K562 (cell line): ENCODE measurements at regions not wholly inside any gene's neighbourhood (a gene's known extent, or its start where the extent isn't known, plus 50 kb on each side); places are given as distances from the start of the nearest gene placed in this dataset.

Experiments used
- ATAC-seq: fragments of 200-7000 bp; cut with Tn5 transposase; 3 replicates; pipeline ENCODE4 v1.9.1; 2020; ENCODE audit warnings: moderate library complexity
- BruUV-seq: library from RNA; stranded (reverse); fragments of 400-500 nt; replicated peaks from 2 replicates; lab custom pipeline; 2021; lab: Mats Ljungman, UMichigan
- CTCF ChIA-PET: fragments of 300-600 bp; formaldehyde crosslinking; extraction: SDS; loops from one replicate; lab custom pipeline; 2021; ENCODE audit warnings: low intra/inter-chr PET ratio; lab: Yijun Ruan, JAX
- POLR2A ChIA-PET: fragments of 300-600, 350-650 bp; sonication (Branson Sonifier 250); formaldehyde crosslinking; extraction: SDS; loops from one replicate; lab custom pipeline; 2021; ENCODE audit warnings: antibody characterized with exemption, inconsistent platforms; lab: Yijun Ruan, JAX
- DNase-seq, 4 experiments: peaks; one replicate each; pipeline versions ENCODE4 v3.0.0 to v3.0.0-alpha.2; 2011 to 2018; ENCODE audit warnings: low spot score in 3 of 4, mixed read lengths in 3 of 4; ENCODE audit errors: extremely low read depth in 1 of 4
- FAIRE-seq: peaks from 2 replicates; lab custom pipeline; 2011; peaks lifted over from hg19 to GRCh38; lab: Jason Lieb, UNC
- H2AFZ ChIP-seq: 2 replicates; pipeline ENCODE4 v1.6.0; 2011; ENCODE audit warnings: low read depth, low read length, control low read depth, inconsistent platforms
- H3K27ac ChIP-seq: fragments of 200-600 bp; 3 replicates; pipeline ENCODE4 v1.8.0; 2011; ENCODE audit warnings: low read depth, mild to moderate bottlenecking, control low read depth, inconsistent platforms, low read length, moderate library complexity, mixed read lengths; ENCODE audit errors: extremely low read depth
- H3K27me3 ChIP-seq, 2 experiments: fragments of 300-600 bp in 1 of 2; 2 replicates in 1 of 2; 3 replicates in 1 of 2; pipeline versions ENCODE4 v1.6.0 to v1.8.0; 2011; ENCODE audit warnings: inconsistent platforms in 2 of 2, low read length in 2 of 2, mild to moderate bottlenecking in 1 of 2, mixed read lengths in 1 of 2, moderate library complexity in 1 of 2; ENCODE audit not compliant: control insufficient read depth in 2 of 2, insufficient read depth in 2 of 2
- H3K36me3 ChIP-seq: fragments of 300-600 bp; 3 replicates; pipeline ENCODE4 v1.8.0; 2011; ENCODE audit warnings: mild to moderate bottlenecking, low read length, inconsistent platforms; ENCODE audit not compliant: control insufficient read depth, insufficient read depth
- H3K4me1 ChIP-seq, 2 experiments: fragments of 200-600 bp in 1 of 2; replicated peaks in 1 of 2; 2 replicates in 1 of 2; 3 replicates in 1 of 2; pipeline versions ENCODE4 v1.5.1 to v1.8.0; 2011; ENCODE audit warnings: inconsistent platforms in 2 of 2, low read length in 2 of 2, mild to moderate bottlenecking in 1 of 2, mixed read lengths in 1 of 2, moderate library complexity in 1 of 2; ENCODE audit not compliant: control insufficient read depth in 2 of 2, insufficient read depth in 2 of 2
- H3K4me2 ChIP-seq: 2 replicates; pipeline ENCODE4 v1.6.1; 2011; ENCODE audit warnings: low read length, control low read depth, inconsistent platforms, mixed read lengths; ENCODE audit not compliant: insufficient read depth
- H3K4me3 ChIP-seq: fragments of 200-600 bp; sonication (generic), shearing (Covaris generic); 2 replicates; pipeline ENCODE4 v1.5.1; 2016; ENCODE audit warnings: control low read depth, inconsistent platforms
- H3K79me2 ChIP-seq: fragments of 200-600 bp; 3 replicates; pipeline ENCODE4 v1.8.0; 2011; ENCODE audit warnings: low read length, inconsistent platforms; ENCODE audit not compliant: control insufficient read depth, insufficient read depth
- H3K9ac ChIP-seq, 2 experiments: 2 replicates each; pipeline versions ENCODE4 v1.6.0 to v1.6.1; 2011; ENCODE audit warnings: low read depth in 2 of 2, low read length in 2 of 2, control low read depth in 1 of 2, inconsistent platforms in 1 of 2, mild to moderate bottlenecking in 1 of 2, mixed read lengths in 1 of 2; ENCODE audit not compliant: insufficient read depth in 1 of 2
- H3K9me1 ChIP-seq: one replicate; pipeline ENCODE4 v1.6.0; 2011; ENCODE audit warnings: inconsistent platforms, mild to moderate bottlenecking, low read length, moderate library complexity; ENCODE audit not compliant: control insufficient read depth, insufficient read depth
- H3K9me3 ChIP-seq: replicated peaks from 2 replicates; pipeline ENCODE4 v1.5.1; 2011; ENCODE audit warnings: low read depth, low read length, inconsistent platforms; ENCODE audit not compliant: control insufficient read depth, insufficient read depth
- H4K20me1 ChIP-seq: replicated peaks from 2 replicates; pipeline ENCODE4 v1.6.1; 2011; ENCODE audit warnings: low read length, inconsistent platforms, mixed read lengths; ENCODE audit not compliant: control insufficient read depth, insufficient read depth
- CREBBP ChIP-seq: IDR thresholded peaks from one replicate; pipeline ENCODE4 v1.6.1; 2012; ENCODE audit warnings: low read depth, mild to moderate bottlenecking, control low read depth, inconsistent platforms, low read length
- HDGF ChIP-seq: fragments of 450-650 bp; IDR thresholded peaks from 2 replicates; pipeline ENCODE4 v1.6.1; 2016
- JUNB ChIP-seq: fragments of 450-650 bp; formaldehyde crosslinking; conservative IDR thresholded peaks from 2 replicates; pipeline ENCODE4 v1.4.0; 2020; ENCODE audit warnings: mild to moderate bottlenecking
- NEUROD1 ChIP-seq: fragments of 150-350 bp; IDR thresholded peaks from 2 replicates; pipeline ENCODE4 v1.6.1; 2014; ENCODE audit warnings: borderline replicate concordance, low read length, low read depth; ENCODE audit not compliant: partially characterized antibody
- RFX5 ChIP-seq: IDR thresholded peaks from 2 replicates; pipeline ENCODE4 v1.6.1; 2011; ENCODE audit warnings: low read depth, mild to moderate bottlenecking, improper control_type of control experiment, low read length
- RREB1 ChIP-seq: fragments of 250-450 bp; sonication (Bioruptor Pico); IDR thresholded peaks from 2 replicates; pipeline ENCODE4 v1.4.0; 2020
- TRIM28 ChIP-seq: fragments of 450-650 bp; IDR thresholded peaks from 2 replicates; pipeline ENCODE4 v1.6.1; 2017
- ZBTB11 ChIP-seq, 3 experiments: fragments of 200-800 bp in 1 of 3; fragments of 250-450 bp in 1 of 3; fragments of 450-650 bp in 1 of 3; sonication (Bioruptor Pico) in 1 of 3; sonication (Bioruptor generic) in 1 of 3; formaldehyde crosslinking in 1 of 3; IDR thresholded peaks; 2 replicates each; pipeline versions ENCODE4 v1.6.1 to v1.8.0; 2016 to 2022; ENCODE audit warnings: mild to moderate bottlenecking in 2 of 3, missing genetic modification characterization in 2 of 3, missing compliant biosample characterization in 1 of 3, moderate library complexity in 1 of 3
- ZBTB12 ChIP-seq: fragments of 250-450 bp; sonication (Bioruptor Pico); IDR thresholded peaks from 2 replicates; pipeline ENCODE4 v1.4.0; 2020
- ZBTB43 ChIP-seq: sonication (generic); formaldehyde crosslinking; IDR thresholded peaks from 2 replicates; pipeline ENCODE4 v1.8.0; 2023; ENCODE audit warnings: mild to moderate bottlenecking, missing genetic modification reagents
- WGBS: fragments of 100-300 bp; shearing (Covaris generic); methylation state at CpG from one replicate; pipeline ENCODE4 v1.1.6; 2016; ENCODE audit warnings: low coverage, mixed read lengths; ENCODE audit not compliant: insufficient coverage; ENCODE audit errors: missing lambda C conversion rate; 5-methylcytosine and 5-hydroxymethylcytosine counted together
- in situ Hi-C: fragments of 300-500 bp; cut with MboI; formaldehyde crosslinking; loops from 4 replicates; pipeline ENCODE4 v1.15.0; 2018; ENCODE audit warnings: inconsistent platforms, mixed read lengths
- intact Hi-C: fragments of 100-400 bp; cut with micrococcal nuclease; formaldehyde crosslinking; loops from 2 replicates; pipeline ENCODE4 v1.14.2; 2022

GRCh38 chr5:167205881-167206280 is 1085.6 kb upstream of the WWC1 start (continued):
- no peak for TF ChIP-seq ZBTB11 (CRISPR knock-in tag; IDR thresholded peaks at IDR 0.05)

GRCh38 chr5:167207081-167207480 is 1084.4 kb upstream of the WWC1 start:
- no peaks in the 10 kb centered on the region for H3K9me3 ChIP-seq
- H3K4me3 ChIP-seq = no peak overlapping the region
- no TSS peak for BruUV-seq
- no peaks in the 10 kb centered on the region for H3K9me1 ChIP-seq
- no peak overlapping the region for H3K27ac ChIP-seq
- ChIA-PET CTCF (no interaction called here), POLR2A (no interaction called here)
- H4K20me1 ChIP-seq = no peaks in the 10 kb centered on the region
- DNase-seq (no peak), FAIRE-seq (no peak), ATAC-seq (no peak)
- H3K27me3 ChIP-seq = no peaks in the 10 kb centered on the region
- no peak overlapping the region for H3K9ac ChIP-seq
- no peaks in the 10 kb centered on the region for H3K36me3 ChIP-seq
- H2AFZ ChIP-seq = no peak overlapping the region
- WGBS = under 1% methylated on average over 7 of the region's 7 CpGs
- H3K4me2 ChIP-seq = no peak overlapping the region
- no peaks in the 10 kb centered on the region for H3K79me2 ChIP-seq
- H3K4me1 ChIP-seq = no peaks in the 10 kb centered on the region
- in situ Hi-C loops = no loop called here
- intact Hi-C loops = no loop called here
- TF ChIP-seq ZBTB43 (CRISPR knock-in tag) (no peak), CREBBP (no peak), RFX5 (no peak), TRIM28 (no peak), HDGF (no peak), RREB1 (no peak), JUNB (CRISPR knock-in tag) (no peak), ZBTB12 (CRISPR knock-in tag) (no peak), NEUROD1 (no peak)
